ENCODE measurements at regions not wholly inside any gene's neighbourhood (a gene's known extent, or its start where the extent isn't known, plus 50 kb on each side); places are given as distances from the start of the nearest gene placed in this dataset.
A peak's percentile ranks its signal among the peaks of the same experiment; 100 is the strongest.

- peak; percentile 43 for DNase-seq
These were observed 285.1 kb downstream of the TNS1 start for GRCh38 chr2:217717646-217718045.

DNA sequence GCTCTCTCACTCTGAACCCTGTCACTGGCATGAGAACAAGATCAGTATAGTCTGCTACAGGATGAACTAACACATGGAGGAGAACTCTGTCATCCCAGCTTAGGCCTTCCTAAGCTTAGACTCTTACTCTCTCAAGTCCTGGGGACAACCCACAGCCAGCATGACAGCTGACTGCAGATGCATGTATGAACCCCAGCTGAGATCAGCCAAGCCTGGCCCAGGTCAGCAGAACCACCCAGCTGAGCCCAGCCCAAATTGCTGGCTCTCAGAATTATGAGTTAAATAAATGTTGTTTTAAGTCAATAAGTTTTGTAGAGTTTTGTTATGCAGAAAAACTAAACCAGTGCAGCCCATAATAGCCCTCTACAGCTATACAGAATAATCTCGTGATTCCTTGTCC, 287.3 kb downstream of the TNS1 start:
- DNase-seq, result no peak

GRCh38 chr2:217714287-217714751, 288.5 kb downstream of the TNS1 start:
- DNase-seq, result no peak

- DNase-seq, result peak; percentile 85
These were observed 289.2 kb downstream of the TNS1 start for GRCh38 chr2:217713395-217714286.

GRCh38 chr2:217712431-217712830, 290.4 kb downstream of the TNS1 start:
- no peak for DNase-seq

- DNase-seq, result no peak
These were observed 291.6 kb downstream of the TNS1 start for GRCh38 chr2:217711188-217711587.

DNA sequence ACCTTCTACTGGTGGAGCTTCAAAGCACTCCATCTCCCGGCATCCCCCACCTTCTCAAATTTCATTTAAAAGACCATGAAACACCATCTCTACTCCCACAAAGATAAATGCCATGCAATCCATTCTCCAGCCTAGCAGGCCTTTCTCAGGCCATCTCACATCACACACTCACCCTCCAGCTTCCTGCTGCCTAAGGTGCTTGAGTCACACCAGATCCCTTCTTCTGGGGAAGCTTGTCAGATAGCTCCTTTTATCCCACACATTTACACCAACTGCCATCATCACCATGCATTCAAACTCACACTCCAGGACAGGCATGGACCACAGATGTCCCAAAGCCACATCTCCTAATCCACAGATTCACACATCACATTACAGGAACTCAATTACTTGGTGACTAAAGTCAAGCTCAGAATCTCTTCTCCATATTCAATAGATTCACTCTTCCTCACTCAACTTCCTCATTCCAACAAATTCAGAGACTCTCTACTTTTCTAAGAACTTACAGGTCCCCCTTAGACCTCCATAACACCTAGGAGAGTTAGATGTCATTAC, 292.5 kb downstream of the TNS1 start:
- no peak for DNase-seq

DNA sequence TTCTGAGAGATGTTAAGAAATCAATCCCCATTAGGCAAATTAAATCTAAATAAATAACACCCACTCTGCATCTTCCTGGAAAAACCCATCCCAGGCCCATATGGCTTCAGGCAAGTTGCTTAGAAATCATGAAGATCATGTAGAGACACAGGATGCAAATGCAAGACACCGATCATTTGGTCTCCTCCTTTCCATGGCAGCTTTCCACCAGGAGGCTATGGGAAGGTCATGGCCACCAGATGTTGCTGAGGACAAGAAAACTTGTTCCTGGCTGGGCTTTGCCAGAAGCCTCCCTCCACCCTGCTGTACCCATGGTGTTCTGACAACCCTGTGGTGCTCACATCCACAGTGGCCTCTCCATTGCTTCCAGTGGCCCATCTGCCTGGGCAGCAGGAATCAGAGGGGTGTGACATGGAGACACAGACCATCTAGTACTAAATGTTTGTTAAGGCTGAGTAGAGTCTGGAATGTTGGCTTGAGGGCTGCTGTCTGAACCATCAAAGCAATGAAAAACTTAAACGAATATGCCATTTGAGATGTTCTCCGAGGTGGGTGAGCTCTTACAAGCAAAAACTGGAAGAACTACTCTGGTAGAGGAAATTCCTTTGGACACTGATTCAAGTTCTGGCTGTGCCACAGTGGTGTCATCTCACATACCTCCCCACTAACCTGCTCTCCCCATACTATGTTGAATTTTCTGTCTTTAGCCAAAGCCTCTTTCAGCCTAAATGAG, 293.2 kb downstream of the TNS1 start:
- DNase-seq, result no peak

DNA sequence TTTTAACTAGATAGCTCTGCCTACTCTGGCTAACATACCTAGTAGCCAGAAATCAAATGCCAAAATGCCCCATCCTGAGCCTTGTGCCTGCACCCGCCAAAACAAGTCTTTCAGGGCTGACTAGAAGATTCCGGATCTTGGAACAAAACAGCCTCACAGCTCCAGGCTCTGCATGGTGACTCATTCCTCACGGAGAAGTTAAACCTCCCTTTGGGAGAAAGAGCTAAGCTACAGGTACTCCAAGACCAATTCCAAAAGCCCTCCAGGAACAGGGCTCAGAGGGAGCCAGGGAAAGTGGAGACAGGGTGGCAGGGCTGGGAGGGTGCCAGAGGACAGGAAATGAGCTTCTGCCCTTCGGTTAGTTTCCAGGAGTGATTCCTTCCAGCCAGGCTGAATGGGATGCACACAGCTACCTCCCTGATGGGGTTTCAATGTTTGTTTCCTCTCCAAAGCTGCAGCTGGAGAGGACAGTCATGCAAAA, 295.6 kb downstream of the TNS1 start:
- DNase-seq, result no peak

GRCh38 chr2:217706513-217706912, 296.3 kb downstream of the TNS1 start:
- DNase-seq, result no peak

GRCh38 chr2:217706095-217706494, 296.7 kb downstream of the TNS1 start:
- no peak for DNase-seq

DNA sequence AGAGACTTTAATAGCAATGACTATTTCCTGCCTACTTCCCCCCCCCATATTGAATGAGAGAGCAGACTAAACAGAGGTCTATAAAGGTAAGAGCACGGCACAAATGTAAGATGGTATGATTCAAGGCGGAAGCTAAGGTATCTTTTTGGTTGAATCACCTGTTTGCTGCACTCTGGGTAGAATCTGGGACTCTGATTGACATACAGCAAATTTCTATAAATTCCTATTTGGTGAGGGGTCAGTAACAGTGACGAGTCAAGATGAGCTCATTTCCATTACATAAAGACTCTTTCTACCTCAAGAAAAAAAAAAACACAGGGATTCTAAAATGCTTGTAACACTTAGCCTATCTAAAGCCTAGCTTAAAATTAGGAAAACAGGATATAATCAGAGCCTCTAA, 297.3 kb downstream of the TNS1 start:
- no peak for DNase-seq

GRCh38 chr2:217703999-217704398, 298.8 kb downstream of the TNS1 start:
- DNase-seq, result no peak

- no peak for DNase-seq
These were observed 299.7 kb downstream of the TNS1 start for GRCh38 chr2:217703102-217703501.

- no peak for DNase-seq
These were observed 301.2 kb downstream of the TNS1 start for GRCh38 chr2:217701622-217702021.

- no peak for DNase-seq
These were observed 304.1 kb downstream of the TNS1 start for GRCh38 chr2:217698691-217699090.

- DNase-seq, result no peak
These were observed 307.7 kb downstream of the TNS1 start for GRCh38 chr2:217695033-217695520.

- no peak for DNase-seq
These were observed 308.5 kb downstream of the TNS1 start for GRCh38 chr2:217694291-217694690.

DNA sequence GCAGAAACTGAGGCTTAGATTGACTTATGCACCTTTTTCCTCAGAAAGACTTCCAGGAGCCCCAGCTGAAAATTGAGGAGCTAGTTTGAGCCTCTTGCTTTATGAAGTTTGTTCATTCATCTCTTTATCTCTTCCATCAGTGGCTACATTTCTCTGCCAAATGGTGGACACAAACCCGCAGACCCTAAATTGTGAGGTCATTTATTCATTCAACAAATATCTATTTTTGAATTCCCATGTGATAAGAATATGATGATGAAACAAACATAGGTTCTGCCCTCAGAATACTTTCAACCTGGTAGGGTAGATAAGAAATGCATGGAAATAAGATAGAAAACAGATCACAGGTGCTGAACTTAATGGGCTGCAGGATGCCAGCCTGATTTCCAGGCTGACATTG, 309.4 kb downstream of the TNS1 start:
- DNase-seq, result no peak

DNA sequence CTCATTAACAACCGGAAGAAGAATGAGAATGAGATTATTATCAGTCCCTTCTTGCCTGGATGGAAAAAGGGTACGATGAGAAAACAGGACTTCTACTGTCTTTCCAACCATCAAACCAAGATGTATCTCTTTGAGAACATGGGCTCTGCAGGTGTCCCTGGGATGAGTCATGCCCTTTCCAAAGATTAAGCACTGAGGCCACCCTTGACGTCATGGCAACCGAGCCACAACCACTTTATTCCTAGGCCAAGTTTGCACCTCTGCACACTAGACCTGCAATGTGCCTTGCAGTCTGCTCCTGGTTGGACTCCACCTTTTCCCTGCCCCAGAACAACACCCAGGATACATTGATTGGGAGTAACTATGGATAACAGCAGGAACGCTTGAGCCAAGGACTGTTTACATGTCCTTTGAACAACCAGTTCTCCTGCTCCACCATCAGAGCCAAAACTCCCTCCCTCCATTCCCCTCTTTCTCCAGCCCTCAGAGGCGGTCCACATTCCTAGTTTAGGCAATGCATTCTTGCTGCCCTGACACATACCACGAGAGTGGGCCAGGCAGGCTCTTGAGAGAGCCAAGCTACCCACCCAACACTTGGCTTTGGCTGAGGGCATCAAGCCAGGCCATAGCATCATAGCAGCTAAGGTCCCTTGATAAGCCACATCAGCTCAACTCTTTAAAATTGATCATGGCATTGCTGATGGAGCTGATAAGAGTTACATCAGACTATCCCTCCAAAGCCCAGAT, 310.7 kb downstream of the TNS1 start:
- DNase-seq, result no peak

DNA sequence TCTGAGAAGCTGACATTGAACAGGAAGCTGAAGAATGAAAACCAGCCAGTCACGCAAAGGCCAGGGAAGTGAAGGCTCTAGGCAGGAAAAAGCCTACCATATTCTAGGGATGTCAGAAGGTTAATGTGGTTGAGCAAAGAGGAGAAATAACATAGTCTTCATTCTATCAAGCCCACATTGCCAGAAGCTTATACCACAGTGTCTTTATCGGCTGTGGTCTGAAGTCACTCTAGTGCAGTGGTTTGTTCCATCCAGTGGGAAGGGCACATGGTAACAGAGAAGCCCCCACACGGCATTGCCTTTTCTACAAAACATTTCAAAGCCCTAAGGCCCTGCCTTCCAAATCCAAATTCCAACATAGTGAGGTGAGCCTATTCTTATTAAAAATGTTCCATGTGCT, 311.3 kb downstream of the TNS1 start:
- no peak for DNase-seq

DNA sequence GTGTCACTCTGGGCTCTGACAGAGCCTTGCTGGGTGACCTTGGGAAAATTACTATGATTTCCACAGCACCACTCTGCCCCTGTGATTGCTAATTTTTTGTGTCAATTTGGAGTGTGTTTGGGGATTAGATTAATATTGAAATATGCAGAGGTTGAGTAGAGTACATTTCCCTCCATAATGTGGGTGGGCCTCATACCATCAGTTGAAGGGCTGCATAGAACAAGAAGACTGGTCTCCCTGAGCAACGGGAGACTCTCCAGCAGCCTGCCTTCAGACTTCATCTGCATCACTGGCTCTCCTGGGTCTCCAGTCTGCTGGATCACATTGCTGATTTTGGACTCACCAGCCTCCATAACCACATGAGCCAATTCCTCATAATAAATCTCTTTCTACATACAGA, 313.7 kb downstream of the TNS1 start:
- DNase-seq, result no peak

DNA sequence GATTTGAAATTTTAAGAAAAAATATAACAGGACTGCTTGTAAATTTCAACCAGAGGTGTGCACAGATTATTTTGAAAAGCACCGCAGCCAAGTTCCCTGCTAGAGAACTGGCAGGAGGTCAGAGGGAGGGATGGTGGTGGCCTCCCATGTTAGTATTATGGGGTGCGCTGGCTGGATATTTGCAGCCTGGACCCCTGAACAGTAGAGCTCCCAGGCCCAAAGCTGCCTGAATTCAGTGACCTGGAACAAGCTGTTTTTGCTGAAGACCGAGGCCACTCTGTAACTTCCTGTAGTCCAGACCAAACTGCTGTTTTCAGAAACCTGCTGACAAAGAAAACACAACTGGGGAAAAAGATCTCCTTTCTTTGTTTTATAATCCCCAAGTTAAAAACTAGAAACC, 314.3 kb downstream of the TNS1 start:
- no peak for DNase-seq

Measured in NCI-H2227 treated with DMSO at 0.1 percent for 48 hours (cell line).